Renal cortical epithelial cell (primary cell): ENCODE measurements at regions not wholly inside any gene's neighbourhood (a gene's known extent, or its start where the extent isn't known, plus 50 kb on each side); places are given as distances from the start of the nearest gene placed in this dataset.

Source experiments
- DNase-seq: peaks from one replicate; pipeline ENCODE4 v3.0.0-alpha.2; 2011; ENCODE audit warnings: low read depth

DNA sequence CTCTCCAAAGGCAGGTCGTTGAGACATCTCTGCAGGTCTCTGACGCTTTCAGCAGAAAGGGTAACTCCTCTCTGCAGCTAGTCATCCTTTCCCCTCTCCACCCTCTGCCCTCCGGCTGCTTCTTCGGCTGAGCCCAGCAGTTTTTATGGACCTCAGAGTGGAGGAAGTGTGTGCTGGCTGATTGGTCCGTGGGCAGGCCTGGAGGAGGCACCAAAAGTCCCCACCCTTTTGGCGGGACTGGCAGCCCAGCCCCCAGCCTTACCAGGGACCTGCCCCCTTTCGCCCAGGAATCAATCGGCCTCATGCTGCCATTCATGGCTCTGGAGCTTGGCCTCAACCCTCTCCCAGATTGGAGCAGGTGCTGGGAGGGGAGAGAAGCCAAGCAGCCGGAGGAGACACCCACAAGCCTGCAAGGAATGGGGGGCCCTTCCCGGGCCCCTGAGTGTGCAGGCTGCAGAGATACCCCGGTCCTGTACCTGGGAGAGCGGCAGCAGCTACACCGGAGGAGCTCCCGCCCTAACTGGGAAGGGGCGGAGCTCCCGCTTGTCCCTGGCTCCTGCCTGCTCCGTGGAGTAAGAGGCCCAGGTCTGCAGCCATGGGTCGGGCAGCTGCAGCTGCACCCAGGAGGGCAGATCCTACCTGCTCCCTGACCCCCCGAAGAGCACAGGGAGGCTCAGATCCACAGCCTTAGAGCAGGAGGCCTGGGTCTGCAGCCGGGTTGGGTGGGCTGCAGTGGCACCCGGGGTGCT lies 170.3 kb upstream of the SOX4 start:
- no peak for DNase-seq

DNA sequence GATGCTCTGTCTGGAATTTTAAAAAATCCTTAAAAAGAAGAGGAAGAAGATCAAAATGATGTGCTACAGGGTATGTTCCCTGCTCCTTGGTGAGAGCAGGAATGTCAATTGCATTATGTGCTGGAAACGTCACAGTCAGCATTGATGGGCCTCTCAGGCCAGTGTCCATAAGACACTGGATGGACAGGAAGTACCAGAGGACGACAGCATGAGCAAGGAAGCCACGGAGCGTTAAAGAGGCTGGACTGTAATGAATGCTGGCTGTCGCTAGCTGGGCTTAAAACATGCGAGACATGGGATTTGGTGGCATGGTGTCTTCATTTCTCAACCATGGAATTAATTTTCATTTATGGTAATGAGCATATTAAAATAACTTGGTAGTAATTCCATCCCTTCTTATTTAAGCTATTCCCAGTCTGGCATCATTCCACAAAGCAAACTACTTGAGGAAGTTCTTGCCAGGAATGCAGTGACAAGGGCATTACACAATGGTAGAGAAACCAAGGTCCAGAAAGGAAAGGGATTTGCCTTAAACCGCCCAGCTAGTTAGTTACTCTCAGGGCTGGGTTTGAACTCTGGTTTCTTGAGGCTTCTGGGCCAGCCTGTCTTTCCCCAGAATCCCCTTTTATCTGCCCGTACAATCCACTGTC lies 166.6 kb upstream of the SOX4 start:
- DNase-seq = peak; percentile 48

DNA sequence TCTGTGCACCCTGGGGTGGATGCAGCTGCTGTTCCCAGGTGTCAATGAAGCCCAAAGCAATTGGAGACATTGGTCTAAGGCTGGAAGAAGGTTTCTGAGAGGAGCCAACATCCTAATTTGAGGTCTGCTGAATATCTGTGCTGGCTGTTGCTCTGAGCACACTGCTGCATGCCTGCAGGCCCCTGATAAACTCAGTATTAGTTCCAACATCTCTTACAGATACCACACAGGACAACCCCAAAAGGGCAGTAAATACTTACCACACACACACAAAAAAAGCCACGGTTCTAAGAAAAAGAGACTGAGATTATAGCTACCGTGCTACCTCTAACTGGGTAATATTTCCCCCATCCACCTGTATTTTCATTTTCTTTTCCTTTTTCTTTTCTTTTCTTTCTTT lies 164.3 kb upstream of the SOX4 start:
- no peak for DNase-seq

DNA sequence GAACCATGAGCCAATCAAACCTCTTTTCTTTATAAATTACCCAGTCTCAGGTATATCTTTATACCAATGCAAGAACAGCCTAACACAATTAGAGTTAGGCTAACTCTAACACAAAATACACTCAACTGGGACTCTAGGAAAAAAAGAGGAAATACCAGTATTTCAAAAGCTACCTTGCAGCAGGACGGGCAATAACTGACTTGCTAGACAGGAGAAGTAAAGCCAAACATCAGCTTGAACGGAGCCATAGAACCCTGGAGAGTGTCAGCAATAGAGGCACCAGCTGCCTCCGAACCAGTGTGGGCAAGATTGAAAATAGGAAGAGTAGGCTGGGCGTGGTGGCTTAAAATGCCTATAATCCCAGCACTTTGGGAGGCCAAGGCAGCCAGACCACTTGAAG lies 162.0 kb upstream of the SOX4 start:
- DNase-seq = no peak

DNA sequence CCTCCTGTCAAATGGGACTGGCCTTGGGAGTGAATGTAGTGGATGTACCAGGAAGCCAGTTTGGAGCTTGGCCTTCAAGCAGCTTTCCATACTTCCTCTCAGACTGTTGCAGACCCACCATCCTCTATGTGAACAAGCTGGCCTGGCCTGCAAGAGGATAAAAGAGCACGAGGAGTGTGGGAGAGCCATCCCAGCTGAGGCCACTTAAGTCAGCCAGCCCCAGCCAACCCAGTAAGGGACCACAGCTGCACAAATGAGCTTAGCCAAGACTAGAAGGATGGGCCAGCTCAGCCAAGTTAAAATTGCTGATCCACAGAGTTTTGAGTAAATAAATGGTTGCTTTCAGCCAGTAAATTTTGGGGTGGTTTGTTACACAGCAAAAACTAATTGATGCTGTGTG lies 156.9 kb upstream of the SOX4 start:
- DNase-seq = no peak

DNA sequence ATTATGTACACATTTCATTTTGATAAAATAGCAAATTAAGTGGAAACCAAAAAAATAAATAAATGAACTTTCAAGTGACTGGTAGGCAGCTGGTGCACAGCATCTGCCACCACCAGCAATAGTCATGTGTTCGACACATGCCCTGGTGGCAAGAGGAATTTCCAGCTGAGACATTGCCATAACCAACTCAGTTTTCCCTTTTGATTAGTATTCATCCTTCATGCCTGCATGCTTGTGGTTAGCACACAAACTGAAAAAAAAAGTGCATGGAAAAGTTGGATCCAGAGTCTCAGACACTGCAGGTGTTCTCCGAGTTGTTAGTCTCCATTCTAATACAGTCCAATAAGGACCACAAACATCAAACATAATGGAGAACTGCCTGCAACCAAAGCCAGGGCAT lies 156.0 kb upstream of the SOX4 start:
- peak; percentile 7 for DNase-seq

DNA sequence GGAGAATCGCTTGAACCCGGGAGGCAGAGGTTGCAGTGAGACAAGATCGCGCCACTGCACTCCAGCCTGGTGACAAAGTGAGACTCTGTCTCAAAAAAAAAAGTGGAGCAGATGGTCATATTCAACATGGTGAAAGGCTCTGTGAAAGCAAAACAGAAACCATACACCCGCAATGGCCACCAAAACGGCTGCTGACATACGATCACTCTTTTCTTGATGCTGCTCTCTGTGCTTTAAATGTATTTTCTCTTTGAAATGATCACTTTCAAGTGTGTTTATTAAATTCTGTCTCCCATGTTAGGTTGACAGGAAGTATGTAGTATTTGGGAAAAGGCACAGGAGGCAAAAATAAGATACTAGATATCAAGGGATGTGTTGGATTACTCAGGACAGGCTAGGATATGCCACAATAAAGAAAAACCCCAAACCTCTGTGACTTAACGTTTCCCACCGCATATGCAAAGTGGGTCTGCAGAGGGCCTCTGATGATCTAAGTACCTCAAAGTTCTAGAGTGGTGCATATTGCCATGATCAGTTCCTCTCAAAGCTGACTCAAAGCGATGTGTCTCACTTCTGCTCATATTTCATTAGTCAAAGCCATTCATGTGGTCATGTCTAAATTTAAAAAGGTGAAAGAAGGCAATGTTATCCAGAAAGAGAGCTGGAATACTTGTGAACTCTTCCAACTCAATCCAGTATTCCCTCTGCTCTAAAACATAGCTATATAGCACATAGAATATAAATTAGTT lies 155.1 kb upstream of the SOX4 start:
- DNase-seq = no peak

DNA sequence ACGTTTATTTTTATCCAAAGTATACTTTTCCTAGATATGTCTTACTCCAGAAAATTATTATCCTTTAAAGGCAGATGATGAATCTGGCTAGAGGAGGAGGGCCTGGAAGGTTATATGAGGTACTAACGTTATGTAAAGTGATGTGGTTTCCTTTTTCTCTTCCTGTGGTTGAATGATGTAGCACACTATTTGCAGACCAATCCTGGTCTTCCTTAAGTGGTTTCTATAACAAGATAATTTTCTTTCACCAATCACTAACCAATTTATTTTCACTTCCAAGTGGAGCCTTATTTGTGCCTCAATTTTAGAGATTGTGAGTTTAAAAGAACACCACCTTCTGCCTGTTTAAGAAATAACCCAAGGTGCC lies 154.6 kb upstream of the SOX4 start:
- DNase-seq = peak; percentile 6

DNA sequence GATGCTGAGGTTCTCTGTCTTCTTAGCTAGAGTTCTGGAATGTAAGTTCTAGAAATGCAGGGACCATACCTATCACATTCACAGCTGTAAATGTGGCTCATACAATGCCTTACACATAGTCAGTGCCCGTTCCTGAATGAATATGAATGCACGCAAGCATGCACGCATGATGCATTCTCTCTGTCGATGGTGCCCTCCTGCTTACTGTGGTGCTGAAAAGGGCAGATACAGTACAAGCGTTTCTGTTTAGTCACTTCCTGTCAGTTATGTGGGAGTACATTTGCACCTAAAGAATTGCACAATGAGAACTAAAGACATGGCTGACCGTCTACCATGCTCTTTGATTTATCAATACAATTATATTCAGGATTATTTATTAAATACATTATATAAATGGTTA lies 152.2 kb upstream of the SOX4 start:
- DNase-seq = no peak

DNA sequence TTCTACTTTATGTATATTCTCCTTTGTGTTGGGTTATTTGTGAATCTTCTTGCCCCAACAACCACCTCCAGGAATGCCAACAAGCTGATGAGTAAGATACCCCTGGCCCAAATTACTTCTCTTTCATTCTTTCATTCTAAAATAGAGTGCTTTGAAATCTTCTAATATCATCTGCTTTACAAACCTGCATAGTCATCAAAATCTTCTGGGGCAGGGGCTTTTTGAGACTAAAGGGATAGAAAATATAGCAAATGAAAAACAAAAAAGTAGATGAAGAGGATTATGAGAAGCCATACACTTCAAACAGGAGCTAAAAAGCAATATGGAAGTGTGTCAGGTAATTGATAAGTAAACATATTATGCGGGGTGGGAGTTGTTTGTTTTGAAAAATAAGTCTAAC lies 150.7 kb upstream of the SOX4 start:
- no peak for DNase-seq

DNA sequence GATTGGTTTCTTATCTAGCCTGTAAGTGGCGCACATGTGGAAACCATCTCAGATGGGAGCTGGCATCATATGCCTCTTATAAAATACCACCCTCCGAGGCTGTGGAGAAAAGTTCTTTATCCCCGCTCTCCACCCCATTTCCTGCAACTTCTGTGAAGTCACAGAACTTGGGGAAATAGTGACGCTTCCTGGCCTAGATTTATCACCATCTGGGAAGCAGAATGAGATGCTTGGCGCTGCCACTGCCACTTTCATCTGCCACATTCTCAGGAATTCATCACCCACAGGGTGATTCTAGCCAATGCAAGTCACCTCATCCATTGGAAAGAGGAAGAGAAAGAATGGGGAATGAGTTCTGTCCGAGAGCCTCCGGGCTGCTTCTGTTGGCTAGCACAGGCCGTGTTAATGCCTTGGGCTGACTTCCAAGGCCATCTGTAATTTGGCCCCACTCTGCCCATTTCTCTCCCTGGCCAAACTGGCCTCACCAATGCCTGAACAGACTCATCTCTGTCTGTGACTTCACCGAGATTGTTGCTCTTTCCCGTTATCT lies 148.8 kb upstream of the SOX4 start:
- no peak for DNase-seq

DNA sequence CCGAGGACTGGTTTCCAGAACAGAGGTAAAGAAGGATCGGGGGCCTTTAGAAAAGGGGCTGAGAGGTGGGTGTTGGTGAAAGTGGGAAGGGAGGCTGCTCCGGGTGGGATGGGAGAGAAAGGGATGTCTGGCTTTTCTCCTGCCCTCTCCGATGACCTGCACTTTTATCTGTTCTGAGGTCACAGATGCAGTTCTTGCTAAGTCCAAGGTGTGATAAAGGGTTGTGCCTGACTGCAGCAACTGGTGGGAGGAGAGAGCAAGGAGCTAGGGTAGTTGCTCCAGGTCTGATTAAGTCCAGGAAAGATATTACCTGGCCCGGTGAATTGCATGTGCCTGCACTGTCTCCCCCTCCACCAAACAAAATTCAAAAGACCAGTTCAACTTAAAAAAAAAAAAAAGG lies 145.6 kb upstream of the SOX4 start:
- DNase-seq = no peak

DNA sequence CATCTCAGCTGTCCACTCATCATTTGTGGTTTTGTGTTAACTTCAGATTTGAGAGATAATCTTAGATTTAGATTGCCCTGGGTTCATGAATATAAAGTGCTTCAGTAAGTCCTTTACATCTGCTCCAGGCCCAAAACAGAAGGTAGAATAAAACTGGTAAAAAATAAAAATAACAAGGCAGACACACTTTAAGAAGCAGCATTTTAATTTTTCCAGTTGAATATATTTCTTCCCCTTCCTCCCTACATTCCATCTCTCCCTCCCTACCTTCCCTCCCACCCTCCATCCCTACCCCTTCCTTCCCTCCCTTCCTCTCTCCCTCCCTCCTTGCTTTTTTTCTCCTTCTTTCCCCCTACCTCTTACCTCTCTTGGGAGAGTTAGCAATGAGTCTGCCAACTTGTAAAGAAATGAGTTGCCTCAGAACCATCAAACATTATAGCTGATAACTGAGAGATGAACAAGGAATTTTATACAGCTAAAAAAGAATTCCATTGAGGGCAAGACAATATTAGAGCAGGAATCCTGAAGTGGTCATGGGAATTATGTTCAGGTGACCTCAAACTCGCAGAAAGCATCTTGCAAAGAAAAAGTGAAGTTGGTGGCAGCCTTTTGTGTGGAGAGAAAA lies 145.0 kb upstream of the SOX4 start:
- no peak for DNase-seq

DNA sequence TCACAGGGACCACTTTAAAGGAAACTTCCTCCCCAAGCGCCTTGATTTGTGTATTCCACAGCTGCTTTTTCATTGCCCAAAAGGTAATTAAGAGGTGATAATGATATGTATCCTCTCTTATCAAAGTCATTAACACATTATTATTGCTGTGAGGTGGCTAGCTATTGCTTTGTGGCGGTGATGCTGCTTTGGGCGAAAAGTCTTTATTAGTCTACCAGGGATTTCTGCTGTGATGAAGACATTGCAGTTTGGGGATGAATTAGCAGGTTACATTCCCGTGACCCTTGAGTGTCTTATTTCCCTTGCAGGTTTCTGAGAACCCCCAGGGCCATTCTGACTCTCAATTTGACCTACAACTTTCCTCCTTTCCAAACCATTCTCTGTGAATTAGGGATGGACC lies 143.4 kb upstream of the SOX4 start:
- DNase-seq = no peak

DNA sequence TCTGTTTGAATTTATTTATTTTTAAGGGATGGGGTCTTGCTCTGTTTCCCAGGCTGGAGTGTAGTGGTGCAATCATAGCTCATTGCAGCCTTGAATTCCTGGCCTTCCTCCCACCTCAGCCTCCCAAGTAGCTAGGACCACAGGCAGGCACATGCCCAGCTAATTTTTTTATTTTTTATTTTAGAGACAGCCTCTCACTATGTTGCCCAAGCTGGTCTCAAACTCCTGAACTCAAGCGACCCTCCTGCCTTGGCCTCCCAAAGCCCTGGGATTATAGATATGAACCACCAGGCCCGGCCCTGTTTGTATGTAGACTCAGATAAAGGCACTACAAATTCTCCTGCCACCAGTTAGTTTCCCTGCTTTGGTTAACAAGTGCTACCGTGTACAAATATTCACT lies 142.9 kb upstream of the SOX4 start:
- no peak for DNase-seq

DNA sequence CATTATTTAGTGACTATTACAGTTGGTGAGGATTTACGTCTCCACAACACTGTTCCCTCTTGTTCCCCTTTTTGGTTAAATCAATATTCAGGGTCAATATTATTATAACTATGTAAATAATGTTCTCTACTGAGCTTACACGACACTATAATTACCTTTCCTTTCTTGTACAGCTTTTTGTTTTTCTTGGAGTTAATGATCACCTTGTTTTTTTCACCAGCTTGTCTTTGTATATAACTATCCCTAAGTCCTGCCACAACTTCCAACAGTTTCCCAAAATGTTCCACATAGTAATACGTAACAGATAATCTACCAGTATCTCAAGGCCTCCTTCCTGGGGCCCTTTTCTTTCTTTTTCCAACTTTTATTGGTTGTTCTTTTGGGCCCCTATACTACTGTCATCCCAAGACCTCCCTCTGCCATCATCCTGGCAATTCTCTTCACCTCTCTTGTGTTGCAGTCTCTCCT lies 142.0 kb upstream of the SOX4 start:
- DNase-seq = no peak

DNA sequence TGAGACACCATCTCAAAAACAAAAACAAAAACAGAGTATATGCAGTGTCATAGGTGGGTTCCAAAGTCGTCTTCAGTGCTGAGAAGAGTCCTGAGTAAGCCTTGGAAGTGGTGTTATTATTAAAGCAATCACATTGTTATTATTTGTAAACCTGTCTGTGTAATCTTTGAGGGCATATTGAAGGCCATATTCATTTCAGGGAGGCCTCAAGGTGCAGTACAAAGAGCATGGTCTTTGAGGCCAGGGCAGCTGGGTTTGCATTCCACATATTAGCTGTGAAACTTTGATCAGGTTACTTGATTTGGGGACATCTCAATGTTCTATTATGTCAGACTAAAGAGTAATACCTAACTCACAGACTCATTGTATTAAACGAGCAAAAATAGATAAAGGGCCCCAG lies 139.3 kb upstream of the SOX4 start:
- no peak for DNase-seq

DNA sequence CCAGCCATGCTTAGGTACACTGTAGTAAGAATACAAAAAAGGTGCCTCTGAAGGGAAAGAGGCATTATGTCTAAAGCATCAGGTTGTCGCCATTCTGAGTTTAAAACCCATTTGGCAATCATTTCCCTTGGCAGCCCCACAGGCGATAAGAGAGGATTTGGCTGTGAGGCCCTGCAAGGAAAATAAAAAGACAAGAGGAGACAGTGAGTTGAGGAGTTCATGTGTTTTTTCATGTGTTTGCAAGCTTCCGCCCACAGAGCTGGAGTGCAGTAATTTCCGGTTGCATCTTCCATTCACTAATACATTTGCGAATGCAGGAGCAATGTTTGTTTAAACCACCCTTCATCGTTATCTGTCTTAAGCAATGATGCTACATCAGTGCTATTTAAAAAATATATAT lies 138.5 kb upstream of the SOX4 start:
- DNase-seq = no peak

DNA sequence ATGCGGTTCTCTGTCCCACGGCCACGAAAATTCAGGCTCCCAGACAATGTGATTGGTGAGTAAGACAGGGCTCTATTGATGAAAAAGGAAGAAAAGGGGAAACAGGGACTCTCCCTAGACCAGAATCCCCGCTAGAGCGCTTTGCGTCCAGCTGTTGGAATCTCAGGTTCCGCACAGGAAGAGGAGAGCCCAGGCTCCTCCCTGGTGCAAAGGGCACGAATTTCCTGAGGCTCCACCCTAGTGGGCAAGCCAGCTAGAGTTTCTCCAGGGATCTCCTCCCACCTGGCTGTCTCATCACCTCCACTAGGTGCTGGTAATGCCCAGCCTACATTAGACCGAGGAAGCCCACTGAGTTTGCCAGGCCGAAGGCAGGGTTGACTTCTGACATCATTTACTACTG lies 135.9 kb upstream of the SOX4 start:
- DNase-seq = no peak

DNA sequence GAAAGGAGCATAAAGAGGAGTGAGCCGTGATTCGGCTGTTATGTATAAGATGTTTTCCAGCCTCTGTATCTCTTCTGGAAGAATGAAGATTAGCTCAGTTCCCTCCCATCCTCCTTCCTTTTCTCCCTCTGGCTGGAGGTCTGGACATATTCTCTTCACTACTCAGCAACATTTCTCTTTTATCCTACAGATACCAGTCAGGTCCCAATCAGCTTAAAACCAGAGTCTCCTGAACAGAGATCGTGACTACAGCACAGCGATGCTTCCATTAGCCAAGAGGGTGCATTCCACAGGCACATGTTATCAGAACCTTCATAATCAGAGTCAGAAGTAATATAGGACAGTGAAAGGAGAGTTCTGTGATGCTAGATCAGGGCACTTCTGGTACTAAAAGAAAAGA lies 133.9 kb upstream of the SOX4 start:
- DNase-seq = no peak

DNA sequence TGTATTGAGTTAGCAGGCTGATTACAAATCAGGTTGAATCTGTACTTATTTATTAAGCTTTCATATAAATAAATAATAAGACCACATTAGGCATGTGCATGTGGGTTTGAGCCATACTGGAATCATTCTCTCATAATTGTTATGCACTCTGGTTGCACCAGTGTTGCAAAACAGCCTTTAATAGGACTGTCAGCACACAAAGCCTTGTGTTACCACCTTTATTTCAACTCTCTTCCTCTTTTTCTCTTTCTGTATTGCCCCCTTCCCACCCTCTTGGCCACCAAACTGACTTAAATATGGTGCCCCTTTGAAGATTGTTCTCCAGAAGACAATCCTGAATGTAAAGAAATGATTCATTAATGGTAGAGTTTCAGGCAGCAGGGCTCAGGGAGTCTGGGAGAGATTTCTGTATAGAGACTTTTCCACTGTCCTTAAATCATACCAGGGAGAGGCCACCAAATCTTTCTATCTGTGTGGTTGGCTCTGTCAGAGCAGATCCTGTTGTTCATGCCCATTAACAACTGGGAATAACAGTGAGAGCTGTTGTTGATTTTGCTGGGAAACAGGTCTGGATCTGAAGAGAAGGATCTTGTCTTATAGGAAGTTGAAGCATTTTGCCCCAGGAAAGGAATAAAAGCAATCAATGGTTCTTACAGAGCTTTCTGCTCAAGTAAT lies 131.6 kb upstream of the SOX4 start:
- no peak for DNase-seq

DNA sequence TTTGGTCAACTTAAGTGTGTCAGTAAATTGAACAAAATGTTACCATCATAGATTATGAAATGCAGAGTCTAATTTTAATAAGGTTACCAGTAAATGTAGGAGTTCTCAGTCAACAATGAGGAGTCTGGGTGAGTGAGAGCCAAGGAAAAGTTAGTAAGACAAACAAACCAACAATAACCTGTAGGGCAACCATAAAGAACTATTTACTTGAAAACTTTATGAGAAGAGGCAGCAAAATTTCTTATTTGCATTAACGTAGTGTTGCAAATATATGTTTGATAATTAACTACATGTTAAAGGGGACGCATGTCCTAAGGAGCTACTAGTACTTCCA lies 131.1 kb upstream of the SOX4 start:
- DNase-seq = peak; percentile 23
